ENCODE measurements at regions not wholly inside any gene's neighbourhood (a gene's known extent, or its start where the extent isn't known, plus 50 kb on each side); places are given as distances from the start of the nearest gene placed in this dataset.
"Not testable (repeated sequence)": the region's sequence is repeated elsewhere in the genome, so short reads cannot be mapped to it uniquely, and the experiment has no call there.

DNA sequence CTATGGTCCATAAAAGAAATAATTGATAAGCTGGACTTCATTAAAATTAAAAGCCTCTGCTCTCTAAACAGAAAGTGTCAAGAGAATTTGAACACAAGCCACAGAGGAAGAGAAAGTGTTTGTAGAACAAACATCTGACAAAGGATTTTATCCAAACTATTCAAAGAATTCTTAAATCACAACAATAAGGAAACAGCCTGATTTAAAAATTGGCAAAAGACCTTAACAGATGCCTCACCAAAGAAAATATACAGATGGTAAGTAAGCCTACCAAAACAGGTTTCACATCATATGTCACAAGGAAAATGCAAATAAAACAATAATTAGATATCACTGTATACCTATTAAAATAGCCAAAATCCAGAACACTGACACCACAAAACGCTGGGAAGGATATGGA lies 612.0 kb downstream of the TTLL7 start:
- DNase-seq: not testable (repeated sequence)

DNA sequence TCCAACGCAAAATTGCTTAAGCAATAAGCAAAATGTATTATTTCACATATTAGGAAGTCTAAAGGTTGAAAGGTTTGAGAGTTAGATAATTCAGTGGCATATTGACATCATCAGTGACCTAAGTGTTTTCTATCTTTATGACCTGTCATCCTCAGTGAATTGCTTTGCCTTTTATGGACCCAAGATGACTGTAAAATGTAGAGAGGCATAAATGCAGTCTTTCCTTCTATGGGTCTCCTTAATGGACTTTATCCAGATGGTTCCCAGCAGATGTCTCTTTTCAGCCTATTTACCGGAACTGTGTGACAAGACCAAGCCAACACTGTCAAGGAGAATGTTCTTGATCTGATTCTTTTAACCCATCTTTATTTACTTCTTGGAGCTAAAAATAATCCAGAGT lies 615.8 kb downstream of the TTLL7 start:
- DNase-seq: not testable (repeated sequence)

DNA sequence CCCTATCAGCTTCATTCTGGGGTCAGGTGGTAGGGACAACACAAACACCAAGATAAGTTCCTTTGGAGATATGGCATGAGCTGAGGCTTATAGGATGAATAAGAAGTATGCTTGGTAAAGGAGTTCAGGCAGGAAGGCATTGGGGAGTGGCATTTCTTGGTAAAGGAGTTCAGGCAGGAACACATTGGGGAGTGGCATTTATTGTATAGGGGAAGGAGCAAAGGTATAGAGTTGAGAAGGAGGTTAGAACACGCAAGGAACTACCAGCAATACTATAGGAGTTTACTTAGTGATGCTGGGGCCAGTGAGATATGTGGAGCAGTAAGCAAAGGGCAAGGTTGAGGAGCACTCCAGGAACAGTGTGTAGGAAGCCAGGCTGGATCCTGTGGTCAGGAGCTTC lies 625.9 kb downstream of the TTLL7 start:
- DNase-seq: not testable (repeated sequence)

DNA sequence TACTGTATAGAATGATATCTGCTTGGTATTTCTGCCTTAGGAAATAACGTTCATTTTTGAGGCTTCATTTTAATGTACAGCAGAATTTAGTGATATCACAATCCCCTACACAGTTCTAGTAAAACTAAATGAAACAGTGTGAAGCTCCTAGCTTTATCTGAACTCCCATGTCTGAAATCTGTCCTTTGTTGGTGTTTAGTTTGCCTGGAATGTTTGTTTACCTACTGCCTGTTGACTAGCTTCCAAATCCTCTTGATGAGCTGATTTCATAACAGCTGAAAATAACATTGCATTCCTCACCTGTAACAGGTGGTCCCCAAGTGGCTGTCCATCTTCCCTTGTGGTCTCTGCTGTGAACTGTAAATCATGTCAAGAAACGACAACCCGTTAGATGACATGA lies 629.1 kb downstream of the TTLL7 start:
- not testable (repeated sequence) for DNase-seq

DNA sequence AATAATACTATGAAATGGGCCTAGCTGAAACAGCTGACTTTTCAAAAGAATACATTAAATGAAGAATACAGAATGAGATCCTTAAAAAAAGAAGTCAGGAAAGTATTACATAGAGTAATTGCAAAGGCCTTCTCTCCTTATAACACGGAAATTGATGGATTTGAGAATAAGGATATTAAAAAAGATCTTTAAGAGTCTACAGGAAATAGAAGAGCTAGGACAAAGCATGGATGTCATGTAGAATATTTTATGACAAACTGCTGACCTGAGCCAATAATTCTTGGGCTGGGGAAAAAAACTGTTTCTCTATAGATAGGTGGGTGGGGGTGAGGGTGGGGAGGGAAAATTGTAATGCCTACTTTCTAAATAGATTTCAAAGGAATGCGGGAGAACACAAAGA lies 633.6 kb downstream of the TTLL7 start:
- not testable (repeated sequence) for DNase-seq

DNA sequence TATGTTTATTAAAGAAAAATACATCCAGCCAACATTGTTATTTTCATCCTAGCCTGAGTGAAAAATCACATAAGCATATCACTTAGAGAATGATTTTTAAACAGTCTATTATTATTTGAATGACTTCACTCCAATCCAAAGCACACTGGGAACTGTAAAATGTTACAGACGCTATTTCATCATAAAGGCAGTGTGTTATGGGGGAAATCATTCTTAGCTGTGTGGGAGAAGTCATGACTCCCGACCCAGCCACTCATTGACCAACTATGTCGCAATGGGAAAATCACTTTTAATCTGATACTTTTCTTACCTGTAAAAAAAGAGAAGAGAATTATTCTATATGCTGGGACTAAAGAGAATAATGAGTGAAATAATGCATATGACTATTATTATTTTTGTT lies 653.6 kb downstream of the TTLL7 start:
- not testable (repeated sequence) for DNase-seq

DNA sequence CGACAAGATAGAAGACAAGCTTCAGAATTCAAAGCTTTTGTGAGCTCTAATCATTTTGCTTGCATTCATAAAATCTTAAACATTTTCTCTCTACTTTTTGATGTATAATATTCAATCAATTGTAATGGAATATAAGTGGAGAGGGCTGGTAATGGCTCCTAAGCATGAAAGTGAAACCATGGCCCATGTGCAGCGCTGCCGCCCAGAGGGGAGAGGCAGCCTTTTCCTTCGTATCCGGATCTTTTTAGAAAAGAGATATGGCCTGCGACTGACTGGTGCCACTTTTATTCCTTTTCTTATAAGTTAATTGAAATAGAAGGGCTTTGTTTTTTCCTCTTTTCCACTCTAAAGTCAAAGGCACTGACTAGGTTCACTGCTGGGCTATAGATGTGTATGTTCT lies 655.2 kb downstream of the TTLL7 start:
- DNase-seq: not testable (repeated sequence)

DNA sequence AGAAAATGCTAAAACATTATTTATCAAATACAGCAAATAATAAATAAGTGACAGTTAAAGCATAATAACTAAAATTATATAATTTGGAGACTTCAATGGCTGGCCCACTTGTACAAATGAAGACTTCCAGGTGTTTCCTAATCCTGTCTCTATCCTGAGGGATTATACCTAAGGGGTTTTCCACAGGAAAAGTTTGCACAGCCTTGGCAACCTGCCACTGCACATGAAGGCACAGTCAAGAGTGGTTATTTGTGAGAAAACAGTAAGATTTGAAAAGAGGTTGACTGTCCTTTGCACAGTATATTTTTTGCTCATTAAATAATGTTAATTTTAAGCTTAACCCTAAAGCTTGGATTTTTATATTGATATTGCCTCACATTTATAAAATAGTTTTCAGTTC lies 655.9 kb downstream of the TTLL7 start:
- DNase-seq: not testable (repeated sequence)

DNA sequence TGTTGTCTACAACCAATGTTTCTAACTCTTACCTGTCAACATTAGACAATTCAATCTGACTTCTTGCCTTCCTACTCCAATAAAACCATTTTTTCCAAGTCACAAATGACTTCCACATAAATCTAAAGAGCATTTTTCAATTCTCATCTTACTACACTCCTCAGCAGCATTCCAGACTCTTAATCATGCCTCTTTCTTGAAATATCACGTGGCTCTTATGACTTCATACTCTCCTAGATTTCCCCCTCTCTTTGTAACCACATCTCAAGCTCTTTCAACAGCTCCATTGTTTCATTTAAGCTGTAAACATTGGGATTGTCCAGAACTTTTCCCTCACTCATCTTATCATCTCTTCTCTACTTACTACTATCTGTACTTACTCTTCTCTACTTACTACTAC lies 666.6 kb downstream of the TTLL7 start:
- not testable (repeated sequence) for DNase-seq

DNA sequence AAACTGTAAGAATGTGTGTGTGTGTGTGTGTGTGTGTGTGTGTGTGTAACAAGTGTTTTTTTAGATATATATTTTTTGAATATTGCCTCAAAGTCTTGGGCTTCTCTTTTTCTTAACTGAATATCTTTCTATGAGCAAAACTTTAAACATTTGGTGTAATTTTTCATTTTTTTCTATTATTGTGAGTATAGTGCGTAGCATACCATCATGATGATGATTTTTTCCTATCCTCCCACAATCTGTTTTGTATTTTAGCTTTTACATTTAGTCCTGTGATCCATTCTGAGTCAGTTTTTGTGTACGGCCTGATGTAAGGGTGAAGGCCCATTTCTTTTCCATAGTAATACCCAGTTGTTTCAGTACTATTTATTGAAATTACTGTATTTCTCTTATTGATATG lies 680.6 kb downstream of the TTLL7 start:
- no peak for DNase-seq

DNA sequence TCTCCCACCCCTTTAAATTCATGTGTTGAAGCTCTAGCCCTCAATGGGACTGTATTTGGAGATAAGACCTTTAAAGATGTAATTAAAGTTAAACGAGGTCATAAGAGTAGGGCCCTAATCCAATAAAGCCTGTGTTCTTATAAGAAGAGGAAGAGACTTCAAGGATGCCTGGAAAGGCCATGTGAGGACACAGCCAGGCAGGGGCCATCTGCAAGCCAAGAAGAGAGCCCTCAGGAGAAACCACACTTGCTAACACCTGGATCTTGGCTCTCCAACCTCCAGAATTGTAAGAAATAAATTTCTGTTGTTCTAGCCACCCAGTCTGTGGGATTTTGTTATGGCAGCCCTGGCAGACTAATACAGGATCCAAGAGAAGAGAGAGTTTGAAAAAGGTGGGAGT lies 683.5 kb downstream of the TTLL7 start:
- DNase-seq: not testable (repeated sequence)

DNA sequence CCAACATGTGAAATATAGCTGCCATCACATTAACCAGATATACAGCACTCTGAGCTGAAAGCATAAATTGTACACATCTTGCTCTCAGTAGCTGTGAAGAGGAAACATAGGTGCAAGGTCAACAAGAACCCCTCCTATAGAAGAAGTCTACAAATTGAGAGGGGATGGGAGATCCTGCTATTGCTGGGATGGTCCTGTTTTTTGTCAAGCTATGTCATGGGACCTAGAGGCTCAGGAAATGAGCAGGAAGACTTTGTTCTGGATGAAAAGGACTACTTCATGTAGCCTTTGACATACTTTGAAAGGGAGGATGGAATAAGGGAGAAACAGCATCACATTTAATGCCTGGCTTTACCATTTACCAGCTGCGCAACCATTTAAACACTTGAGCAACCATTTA lies 688.8 kb downstream of the TTLL7 start:
- DNase-seq: not testable (repeated sequence)

DNA sequence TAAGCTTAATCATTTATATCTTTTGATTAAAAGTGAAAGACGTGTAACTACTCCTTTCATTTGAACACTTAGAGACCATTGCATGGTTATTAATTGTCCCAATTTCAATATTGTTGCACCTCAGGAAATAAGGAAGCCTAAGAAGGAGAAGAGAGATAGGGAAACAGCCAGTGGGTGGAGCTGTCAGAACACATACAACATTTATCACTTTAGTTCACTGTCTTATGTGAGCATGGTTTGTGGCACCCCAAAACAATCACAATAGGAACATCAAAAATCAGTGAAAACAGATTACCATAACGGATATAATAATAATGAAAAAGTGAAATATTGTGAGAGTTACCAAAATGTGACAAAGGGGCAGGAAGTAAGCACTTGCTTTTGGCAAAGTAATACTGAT lies 689.9 kb downstream of the TTLL7 start:
- not testable (repeated sequence) for DNase-seq

DNA sequence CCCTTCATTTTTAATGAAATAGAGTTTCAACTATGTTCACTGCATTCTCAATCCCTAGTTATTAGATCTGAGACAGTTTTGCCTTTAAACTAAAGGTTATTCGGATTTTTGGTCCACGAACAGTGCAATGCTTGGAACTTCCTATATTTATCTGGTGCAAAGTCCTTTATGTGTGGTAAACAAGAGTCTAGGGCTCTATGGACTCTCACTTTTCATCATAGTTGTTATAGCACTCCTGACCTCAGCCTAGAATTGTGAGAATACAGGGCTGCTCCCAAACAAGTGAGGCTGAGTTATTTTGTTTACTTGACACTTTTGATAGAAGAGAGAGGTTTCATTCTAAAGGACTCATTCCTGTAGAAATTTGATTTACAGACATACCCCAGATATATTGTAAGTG lies 692.1 kb downstream of the TTLL7 start:
- not testable (repeated sequence) for DNase-seq

DNA sequence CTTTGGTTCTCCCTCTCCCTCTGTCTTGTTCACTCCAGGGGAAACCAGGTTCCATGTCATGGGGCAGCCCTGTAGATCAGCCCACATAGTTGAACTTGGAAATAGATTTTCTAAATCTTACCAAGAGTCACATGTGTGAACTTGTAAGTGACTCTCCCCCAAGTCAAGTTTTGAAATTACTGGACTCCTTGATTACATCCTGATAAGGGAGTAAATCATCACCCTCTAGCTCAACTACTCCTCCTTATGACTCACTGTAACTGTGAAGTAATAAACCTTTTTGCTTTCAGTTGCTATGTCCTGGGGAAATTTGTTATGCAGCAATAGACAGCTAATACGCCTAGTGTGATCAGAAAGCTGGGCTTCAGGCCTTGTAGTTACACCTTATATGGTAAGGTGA lies 703.3 kb downstream of the TTLL7 start:
- DNase-seq: not testable (repeated sequence)

DNA sequence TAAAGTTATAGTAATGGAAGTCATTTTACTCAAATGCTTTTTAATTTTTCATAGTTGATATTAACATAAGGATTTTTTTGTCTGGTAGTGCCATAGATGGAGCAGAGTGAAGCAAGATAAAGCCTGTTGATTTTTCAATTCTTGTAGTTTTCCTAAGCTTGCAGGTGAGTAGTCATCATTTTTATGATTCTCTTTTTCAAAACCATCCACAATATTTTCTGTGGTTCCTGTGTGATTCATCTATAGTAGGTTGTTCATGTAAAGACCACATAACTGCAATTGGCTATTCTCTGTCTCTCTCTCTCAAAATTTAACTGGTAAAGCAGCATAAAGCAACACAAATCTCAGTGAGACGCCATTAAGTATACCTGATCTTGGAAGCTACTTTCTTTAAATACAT lies 711.5 kb downstream of the TTLL7 start:
- DNase-seq: not testable (repeated sequence)

DNA sequence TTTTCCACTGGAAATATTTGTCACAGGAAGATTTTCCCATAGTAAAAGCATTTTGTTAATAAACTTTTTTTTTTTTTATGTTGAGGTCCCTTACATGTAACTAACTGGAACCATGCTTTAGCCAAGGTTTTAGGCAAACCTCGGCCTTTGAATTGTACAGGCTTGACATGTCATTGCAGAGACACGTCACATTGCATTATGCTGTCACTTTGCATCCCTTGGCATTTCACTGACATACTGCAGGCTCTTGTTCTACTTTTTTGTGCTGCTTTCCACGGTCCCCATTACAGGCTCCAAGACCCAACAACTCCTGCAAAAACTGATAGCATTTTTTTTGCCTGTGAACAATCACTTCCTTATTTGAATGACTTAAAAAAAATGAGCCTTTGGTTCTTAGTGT lies 724.3 kb downstream of the TTLL7 start:
- DNase-seq: not testable (repeated sequence)

DNA sequence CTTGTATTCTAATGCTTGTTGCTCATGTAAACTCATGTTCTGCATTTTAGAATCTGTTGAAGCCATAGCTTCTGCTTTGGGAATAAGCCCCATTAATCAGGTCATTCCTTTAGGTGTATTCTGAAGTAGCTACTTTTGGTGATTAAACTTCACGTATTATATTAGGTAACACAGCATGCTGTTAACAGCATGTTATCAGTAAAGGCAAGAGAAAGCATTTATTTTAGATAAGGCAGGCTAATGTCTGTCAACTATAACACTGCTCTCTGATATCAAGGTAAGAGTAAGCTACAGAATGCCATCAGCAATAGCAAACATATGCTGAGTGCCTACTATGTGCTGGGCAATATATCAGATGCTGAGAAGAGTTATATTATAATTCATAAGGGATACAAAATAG lies 726.4 kb downstream of the TTLL7 start:
- DNase-seq: not testable (repeated sequence)

DNA sequence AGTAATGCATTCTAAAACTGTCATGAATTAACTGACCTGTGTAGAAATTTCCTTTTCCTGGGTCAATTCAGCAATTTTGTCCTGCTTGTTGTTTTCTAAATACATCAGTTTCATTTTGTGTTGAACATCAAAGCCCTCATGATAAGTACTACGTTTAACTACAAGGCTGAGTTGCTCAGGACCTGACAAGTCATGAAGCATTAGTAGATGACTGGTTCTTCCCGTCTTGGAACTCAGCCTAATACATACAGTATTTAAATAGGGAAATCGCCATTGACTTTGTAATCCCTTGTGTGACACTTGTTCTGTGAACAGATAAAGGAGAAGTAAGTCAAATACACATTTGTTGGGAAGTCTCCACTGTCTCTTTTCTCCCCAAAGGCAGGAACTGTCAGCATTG lies 727.1 kb downstream of the TTLL7 start:
- not testable (repeated sequence) for DNase-seq

DNA sequence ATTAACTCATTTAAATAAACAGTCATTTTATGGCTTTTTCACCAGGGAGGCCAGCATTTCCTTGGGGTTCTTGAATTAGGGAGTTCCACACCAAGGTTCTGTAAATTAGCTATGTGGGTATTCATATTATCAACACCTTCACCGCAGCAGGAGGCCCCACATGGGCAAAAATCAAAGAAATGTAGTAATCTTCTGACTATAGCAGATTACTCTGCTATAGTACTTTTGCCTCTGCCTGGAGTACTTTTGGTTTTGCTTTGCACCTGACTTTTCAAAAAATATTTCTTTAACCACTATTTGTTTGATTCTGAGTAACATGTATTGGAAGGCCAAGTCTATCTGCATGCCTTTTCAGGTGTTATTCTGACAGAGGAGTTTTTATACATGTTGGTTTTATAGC lies 728.1 kb downstream of the TTLL7 start:
- DNase-seq: not testable (repeated sequence)

DNA sequence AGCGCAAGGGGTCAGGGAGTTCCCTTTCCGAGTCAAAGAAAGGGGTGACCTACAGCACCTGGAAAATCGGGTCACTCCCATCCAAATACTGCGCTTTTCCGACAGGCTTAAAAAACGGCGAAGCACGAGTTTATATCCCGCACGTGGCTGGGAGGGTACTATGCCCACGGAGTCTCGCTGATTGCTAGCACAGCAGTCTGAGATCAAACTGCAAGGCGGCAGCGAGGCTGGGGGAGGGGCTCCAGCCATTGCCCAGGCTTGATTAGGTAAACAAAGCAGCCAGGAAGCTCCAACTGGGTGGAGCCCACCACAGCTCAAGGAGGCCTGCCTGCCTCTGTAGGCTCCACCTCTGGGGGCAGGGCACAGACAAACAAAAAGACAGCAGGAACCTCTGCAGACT lies 735.1 kb downstream of the TTLL7 start:
- DNase-seq: not testable (repeated sequence)

DNA sequence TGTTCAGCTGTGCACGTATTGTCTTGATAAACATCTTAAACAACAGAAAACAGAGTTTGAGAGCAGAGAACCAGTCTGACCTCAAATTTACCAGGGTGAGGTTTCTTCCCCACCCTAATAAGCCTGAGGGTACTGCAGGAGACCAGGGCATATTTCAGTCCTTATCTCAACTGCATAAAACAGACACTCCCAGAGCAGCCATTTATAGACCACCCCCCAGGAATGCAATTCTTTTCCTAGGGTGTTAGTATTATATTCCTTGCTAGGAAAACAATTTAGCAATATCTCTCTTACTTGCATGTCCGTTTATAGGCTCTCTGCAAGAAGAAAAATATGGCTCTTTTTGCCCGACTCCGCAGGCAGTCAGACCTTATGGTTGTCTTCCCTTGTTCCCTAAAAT lies 747.2 kb downstream of the TTLL7 start:
- DNase-seq: not testable (repeated sequence)

DNA sequence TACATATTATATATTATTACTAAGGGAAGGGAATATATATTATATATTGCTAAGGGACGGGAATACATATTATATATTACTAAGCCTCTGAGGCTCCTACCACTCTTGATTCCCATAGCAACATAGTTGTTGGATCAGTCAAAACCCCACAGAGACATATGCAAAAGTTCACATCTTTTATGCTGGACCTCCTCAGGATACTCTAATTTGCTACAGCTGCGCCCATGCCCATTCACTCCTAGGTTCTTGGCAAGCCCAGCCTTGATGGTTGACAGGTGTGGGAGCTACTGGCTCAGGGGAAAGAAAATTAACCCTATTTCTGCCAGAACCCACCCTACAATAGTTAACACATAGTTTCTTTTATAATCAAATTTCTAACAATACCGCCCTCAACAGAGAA lies 752.2 kb downstream of the TTLL7 start:
- DNase-seq: not testable (repeated sequence)

DNA sequence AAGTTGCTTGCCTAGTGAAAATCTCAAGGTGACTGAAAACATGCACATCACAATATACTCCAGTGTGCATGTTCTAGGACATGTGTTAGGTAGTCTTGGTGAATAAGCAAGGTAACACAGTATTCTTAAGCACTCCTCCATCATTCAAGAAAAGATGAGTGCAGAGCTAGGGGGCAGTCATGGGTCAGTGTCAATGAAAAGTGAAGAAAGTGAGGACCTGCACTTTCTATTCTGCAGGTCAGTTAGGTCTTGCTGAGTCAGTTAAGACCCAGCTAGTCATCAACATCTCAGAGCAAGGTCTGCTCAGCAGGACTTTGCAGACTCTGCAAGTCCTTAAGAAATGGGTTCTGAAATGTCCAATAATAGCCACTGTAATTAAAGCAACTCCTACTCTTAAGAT lies 754.1 kb downstream of the TTLL7 start:
- not testable (repeated sequence) for DNase-seq

DNA sequence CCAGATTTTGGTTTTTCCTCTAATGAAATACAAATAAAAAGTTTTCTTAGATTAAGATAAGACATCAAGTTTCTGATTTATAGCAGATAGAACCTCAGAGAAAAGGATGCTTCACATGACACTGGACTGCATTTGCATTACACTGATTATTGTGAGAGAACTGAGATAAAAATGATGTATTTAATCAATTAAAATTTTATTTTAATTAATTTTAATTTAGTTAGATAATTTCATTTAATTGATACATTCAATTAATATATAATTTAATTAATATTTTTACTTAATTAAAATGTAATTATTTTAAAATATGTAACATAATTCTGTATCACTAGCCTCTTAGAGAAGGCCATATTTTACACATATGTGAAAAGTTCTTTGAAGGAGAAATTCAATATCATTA lies 759.4 kb downstream of the TTLL7 start:
- DNase-seq: not testable (repeated sequence)

All from renal pelvis (tissue), 1 donor.